ENCODE measurements at regions not wholly inside any gene's neighbourhood (a gene's known extent, or its start where the extent isn't known, plus 50 kb on each side); places are given as distances from the start of the nearest gene placed in this dataset.

- TF ChIP-seq, protein P1, sequence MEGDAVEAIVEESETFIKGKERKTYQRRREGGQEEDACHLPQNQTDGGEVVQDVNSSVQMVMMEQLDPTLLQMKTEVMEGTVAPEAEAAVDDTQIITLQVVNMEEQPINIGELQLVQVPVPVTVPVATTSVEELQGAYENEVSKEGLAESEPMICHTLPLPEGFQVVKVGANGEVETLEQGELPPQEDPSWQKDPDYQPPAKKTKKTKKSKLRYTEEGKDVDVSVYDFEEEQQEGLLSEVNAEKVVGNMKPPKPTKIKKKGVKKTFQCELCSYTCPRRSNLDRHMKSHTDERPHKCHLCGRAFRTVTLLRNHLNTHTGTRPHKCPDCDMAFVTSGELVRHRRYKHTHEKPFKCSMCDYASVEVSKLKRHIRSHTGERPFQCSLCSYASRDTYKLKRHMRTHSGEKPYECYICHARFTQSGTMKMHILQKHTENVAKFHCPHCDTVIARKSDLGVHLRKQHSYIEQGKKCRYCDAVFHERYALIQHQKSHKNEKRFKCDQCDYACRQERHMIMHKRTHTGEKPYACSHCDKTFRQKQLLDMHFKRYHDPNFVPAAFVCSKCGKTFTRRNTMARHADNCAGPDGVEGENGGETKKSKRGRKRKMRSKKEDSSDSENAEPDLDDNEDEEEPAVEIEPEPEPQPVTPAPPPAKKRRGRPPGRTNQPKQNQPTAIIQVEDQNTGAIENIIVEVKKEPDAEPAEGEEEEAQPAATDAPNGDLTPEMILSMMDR (IDR thresholded peaks at IDR 0.05; ENCODE audit: insufficient read depth, low read length), result no peak
- DNase-seq (ENCODE audit: low read depth), result peak; percentile 4
- no peak overlapping the region for H3K4me3 ChIP-seq (ENCODE audit: low read depth, low read length)
Observed at GRCh38 chrX:116357329-116357728, 79.1 kb upstream of the SLC6A14 start.

- TF ChIP-seq, protein P1 (IDR thresholded peaks at IDR 0.05; ENCODE audit: insufficient read depth, low read length), result no peak
- DNase-seq (ENCODE audit: low read depth), result no peak
- H3K4me3 ChIP-seq (ENCODE audit: low read depth, low read length), result no peak overlapping the region
Observed at GRCh38 chrX:116378961-116379360, 57.4 kb upstream of the SLC6A14 start.

GRCh38 chrX:116379854-116380253 lies 56.6 kb upstream of the SLC6A14 start:
- peak; percentile 89 for DNase-seq (ENCODE audit: low read depth)
- no peak overlapping the region for H3K4me3 ChIP-seq (ENCODE audit: low read depth, low read length)
- TF ChIP-seq, protein P1 (IDR thresholded peaks at IDR 0.05; ENCODE audit: insufficient read depth, low read length), result no peak

DNA sequence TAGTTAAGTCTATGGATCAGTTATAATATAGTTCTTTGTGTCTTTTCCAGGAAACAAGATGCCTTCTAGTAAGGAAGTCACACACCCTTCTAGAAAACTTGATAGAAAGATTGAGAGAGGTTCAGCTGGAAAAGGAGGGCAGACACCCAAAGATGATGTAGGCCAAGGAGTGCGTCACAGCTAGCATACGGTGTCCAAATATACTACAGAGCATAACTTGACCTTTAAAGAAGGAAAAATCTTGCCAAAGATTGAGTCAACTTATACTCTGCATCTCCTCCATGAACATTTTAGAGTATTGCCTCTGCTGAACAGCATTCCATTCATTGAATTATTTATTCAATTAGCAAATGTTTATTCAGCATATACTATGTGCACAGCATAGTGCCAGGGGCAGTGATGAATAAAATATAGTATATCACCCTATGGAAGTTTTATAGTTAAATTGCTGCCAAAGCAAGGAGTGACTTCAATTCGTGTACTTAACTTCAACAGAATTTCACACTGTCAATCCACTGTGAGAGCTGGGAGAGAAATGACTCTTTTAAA lies 51.9 kb upstream of the SLC6A14 start:
- H3K4me3 ChIP-seq (ENCODE audit: low read depth, low read length), result no peak overlapping the region
- TF ChIP-seq, protein P1 (IDR thresholded peaks at IDR 0.05; ENCODE audit: insufficient read depth, low read length), result no peak
- peak; percentile 76 for DNase-seq (ENCODE audit: low read depth)

All from fibroblast of the aortic adventitia (primary cell).